Aorta (tissue), 5 donors: ENCODE measurements at regions not wholly inside any gene's neighbourhood (a gene's known extent, or its start where the extent isn't known, plus 50 kb on each side); places are given as distances from the start of the nearest gene placed in this dataset.
A peak's percentile ranks its signal among the peaks of the same experiment; 100 is the strongest.
"Not testable (repeated sequence)": the region's sequence is repeated elsewhere in the genome, so short reads cannot be mapped to it uniquely, and the experiment has no call there.

Experiments used
- ATAC-seq: fragments of 200-7000 bp; cut with Tn5 transposase; one replicate; pipeline ENCODE4 v1.9.1; 2022; ENCODE audit warnings: moderate library complexity; ENCODE audit not compliant: low FRiP score
- DNase-seq, 2 donors: peaks; one replicate each; pipeline ENCODE4 v3.0.0-alpha.2; 2020
- H3K27ac ChIP-seq, 2 donors: one replicate each; pipeline ENCODE4 v1.5.1; 2013; ENCODE audit warnings: low read length in 2 of 2, mild to moderate bottlenecking in 2 of 2, moderate library complexity in 2 of 2, control low read depth in 1 of 2, inconsistent platforms in 1 of 2, low read depth in 1 of 2
- H3K27me3 ChIP-seq, 2 donors: one replicate each; pipeline ENCODE4 v1.6.1; 2013; ENCODE audit warnings: control low read depth in 1 of 2, low read length in 1 of 2, mild to moderate bottlenecking in 1 of 2, moderate library complexity in 1 of 2; ENCODE audit not compliant: insufficient read depth in 2 of 2, control insufficient read depth in 1 of 2
- H3K36me3 ChIP-seq, 2 donors: one replicate each; pipeline ENCODE4 v1.6.1; 2013; ENCODE audit warnings: control low read depth in 1 of 2, low read length in 1 of 2, mild to moderate bottlenecking in 1 of 2; ENCODE audit not compliant: insufficient read depth in 2 of 2, control insufficient read depth in 1 of 2
- H3K4me1 ChIP-seq, 2 donors: one replicate each; pipeline ENCODE4 v1.6.1; 2013; ENCODE audit warnings: low read length in 2 of 2, control low read depth in 1 of 2, mild to moderate bottlenecking in 1 of 2, moderate library complexity in 1 of 2; ENCODE audit not compliant: insufficient read depth in 2 of 2, control insufficient read depth in 1 of 2
- H3K4me3 ChIP-seq, 2 donors: one replicate each; pipeline ENCODE4 v1.5.1; 2013; ENCODE audit warnings: low read length in 2 of 2, control low read depth in 1 of 2, mild to moderate bottlenecking in 1 of 2
- H3K9me3 ChIP-seq: one replicate; pipeline ENCODE4 v1.6.1; 2013; ENCODE audit warnings: mild to moderate bottlenecking, low read length; ENCODE audit not compliant: control insufficient read depth
- WGBS, 2 donors: extraction: QIAGEN DNeasy Blood & Tissue Kit; methylation state at CpG; one replicate each; pipeline ENCODE4 v1.1.7; 2013; 5-methylcytosine and 5-hydroxymethylcytosine counted together
- intact Hi-C, 2 donors: fragments of 100-400 bp; cut with DNase I; formaldehyde crosslinking; loops; one replicate each; pipeline versions ENCODE4 v1.14.2 to v1.15.0; 2022
- donor health status: healthy with polysubstance abuse.
- donor health status: Bipolar disorder and iron deficiency.
- donor health status: DM: no; HTN: no; CAD: no.
- donor health status: DM: no; HTN: no; CAD: no.
- donor health status: DM: yes; HTN: yes; CAD: no.

DNA sequence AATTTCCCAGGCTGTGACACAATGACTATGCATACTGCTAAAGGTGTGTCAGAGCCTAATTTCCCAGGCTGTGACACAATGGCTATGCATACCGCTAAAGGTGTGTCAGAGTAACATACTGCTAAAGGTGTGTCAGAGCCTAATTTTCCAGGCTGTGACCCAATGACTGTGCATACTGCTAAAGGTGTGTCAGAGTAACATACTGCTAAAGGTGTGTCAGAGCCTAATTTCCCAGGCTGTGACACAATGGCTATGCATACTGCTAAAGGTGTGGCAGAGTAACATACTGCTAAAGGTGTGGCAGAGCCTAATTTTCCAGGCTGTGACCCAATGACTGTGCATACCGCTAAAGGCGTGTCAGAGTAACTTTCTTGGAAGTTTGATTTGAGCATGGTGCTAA lies 132.9 kb downstream of the BOD1 start:
- DNase-seq, H3K4me1 ChIP-seq, H3K9me3 ChIP-seq, H3K27ac ChIP-seq, H3K36me3 ChIP-seq, H3K4me3 ChIP-seq, intact Hi-C loops, ATAC-seq, H3K27me3 ChIP-seq: not testable (repeated sequence)
- 81% methylated on average over 3 of the region's 3 CpGs for WGBS, 2 donors

DNA sequence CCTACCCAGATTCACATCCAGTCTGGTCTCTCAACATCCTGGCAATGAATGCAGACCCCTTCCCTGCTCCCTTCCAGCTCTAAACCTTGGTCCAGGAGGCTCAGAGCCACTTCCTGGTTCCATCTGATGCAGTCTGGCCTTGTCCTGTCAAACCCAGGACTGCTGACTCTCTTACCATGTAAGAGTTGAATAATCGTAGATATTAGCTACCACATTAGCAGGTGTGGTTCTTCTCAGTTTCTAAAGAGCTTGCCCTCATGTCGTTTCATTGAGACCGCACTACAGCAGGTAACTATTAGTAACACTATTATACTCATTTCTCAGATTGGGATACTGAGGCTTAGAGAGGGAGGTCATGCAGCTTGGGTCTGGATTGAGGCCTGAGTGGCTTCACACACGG lies 133.3 kb downstream of the BOD1 start:
- 97 to 98% methylated on average over 4 of the region's 4 CpGs for WGBS, 2 donors
- H3K4me1 ChIP-seq: no peaks in the 10 kb centered on the region
- DNase-seq: no peak
- H3K27me3 ChIP-seq: no peaks in the 10 kb centered on the region
- H3K4me3 ChIP-seq: no peak overlapping the region
- no peak overlapping the region for H3K27ac ChIP-seq
- intact Hi-C loops: no loop called here
- no peaks in the 10 kb centered on the region for H3K36me3 ChIP-seq
- no peak for ATAC-seq
- H3K9me3 ChIP-seq: no peaks in the 10 kb centered on the region

DNA sequence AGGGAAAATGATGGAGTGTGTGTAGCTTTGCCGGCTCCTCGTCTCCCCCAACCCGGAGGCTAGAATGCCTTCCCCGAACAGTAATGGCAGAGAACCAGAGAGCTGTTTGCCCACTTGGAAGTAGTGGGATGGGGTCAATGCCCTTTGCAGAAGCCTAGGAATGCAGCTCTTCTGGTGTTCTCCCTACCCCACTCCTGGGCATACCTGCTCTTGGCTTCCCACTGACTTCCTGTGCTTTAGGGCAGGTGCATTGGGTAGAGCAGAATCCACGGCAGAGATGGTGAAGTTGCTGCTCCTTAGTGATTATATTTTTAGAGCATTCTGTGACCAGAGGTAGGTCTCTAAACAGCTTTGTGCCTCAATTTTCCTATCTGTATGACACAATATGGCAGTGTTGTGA lies 134.6 kb downstream of the BOD1 start:
- Histone ChIP-seq H3K27me3 (no peaks in the 10 kb centered on the region), H3K4me1 (no peaks in the 10 kb centered on the region), H3K4me3 (no peak overlapping the region), H3K36me3 (no peaks in the 10 kb centered on the region), H3K27ac (no peak overlapping the region), H3K9me3 (no peaks in the 10 kb centered on the region)
- DNase-seq (no peak), ATAC-seq (no peak)
- intact Hi-C loops: no loop called here
- WGBS, 2 donors: 73 to 75% methylated on average over 5 of the region's 5 CpGs

DNA sequence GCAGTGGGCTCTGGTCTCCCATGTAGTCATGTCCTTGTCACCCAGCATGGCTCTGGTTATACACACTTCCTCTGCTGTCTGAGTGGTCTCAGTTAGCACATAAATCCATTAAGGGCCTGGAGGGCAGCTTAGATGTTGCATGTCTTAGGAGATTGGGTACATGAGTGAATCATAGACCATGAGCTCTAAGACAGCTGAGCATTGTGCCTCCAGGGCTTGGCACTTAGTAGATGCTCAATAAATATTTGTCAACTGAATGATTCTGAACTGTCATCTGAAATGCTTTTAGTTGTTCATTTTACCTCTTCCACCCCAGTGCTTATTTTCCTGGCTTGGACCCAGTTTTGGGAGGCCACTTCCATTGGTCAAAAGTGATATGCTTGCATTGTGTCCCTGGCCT lies 135.6 kb downstream of the BOD1 start:
- Histone ChIP-seq H3K4me1 (no peaks in the 10 kb centered on the region), H3K27ac (no peak overlapping the region), H3K36me3 (no peaks in the 10 kb centered on the region), H3K27me3 (no peaks in the 10 kb centered on the region), H3K4me3 (no peak overlapping the region), H3K9me3 (no peaks in the 10 kb centered on the region)
- ATAC-seq (no peak), DNase-seq (no peak)
- intact Hi-C loops: no loop called here

DNA sequence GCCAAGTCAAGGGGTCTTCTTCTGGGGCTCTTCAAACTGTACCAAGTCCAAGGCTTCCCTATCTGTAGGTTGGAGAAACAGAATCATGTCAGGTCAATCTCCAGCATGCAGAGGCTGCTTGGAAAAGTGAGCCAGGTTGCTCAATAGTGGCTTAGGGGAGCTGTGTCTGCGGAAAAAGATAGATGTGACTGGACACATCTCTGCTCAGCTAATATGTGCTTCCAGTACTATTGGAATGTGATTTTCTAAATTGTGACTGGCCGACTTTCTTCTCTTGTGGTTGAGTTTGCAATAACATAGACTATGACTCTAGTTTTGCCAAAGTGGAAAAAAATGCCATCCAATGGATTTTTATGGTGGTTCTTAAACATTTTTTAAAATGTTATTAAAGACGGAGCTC lies 136.7 kb downstream of the BOD1 start:
- intact Hi-C loops: no loop called here
- Histone ChIP-seq H3K4me3 (no peak overlapping the region), H3K9me3 (no peaks in the 10 kb centered on the region), H3K4me1 (no peaks in the 10 kb centered on the region), H3K27ac (no peak overlapping the region), H3K36me3 (no peaks in the 10 kb centered on the region), H3K27me3 (no peaks in the 10 kb centered on the region)
- DNase-seq (no peak), ATAC-seq (no peak)
- 65 to 76% methylated on average over 3 of the region's 3 CpGs for WGBS, 2 donors

DNA sequence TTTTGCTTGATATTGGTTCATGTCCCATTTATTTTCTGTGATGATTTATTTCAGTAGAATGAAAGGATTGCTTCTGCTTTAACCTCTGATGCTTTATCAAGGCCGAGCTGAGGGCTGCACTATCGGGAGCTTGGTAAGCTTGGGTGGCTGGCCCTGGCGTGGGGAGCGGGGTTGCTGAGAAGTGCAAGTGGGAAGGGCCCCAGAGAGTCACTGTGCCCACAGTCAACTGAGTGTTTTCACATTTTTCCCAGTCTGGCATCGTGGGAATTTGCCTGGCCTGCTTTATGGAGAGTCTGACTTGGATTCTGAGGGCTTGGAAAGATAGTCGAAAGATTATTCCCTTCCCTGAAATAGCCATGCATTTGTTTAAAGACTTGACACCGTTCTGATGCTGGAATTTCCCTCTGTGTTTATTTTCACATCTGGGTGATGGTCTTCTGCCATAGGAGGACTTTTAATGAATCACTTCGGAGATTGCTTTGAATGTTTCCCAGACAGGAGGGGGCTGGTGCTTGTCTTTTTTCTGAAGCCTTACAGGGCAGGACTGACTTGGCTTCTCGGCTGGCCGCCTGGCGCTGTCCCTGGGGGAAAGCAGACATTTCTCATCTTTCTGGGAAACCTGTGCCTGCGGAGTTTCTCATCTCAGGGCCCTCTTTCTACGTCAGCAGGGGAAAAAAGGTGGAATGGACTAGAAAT lies 139.0 kb downstream of the BOD1 start:
- ATAC-seq (peak; percentile 62), DNase-seq (peak in 1 of 2 donors; percentile 64)
- H3K27ac ChIP-seq: peak overlapping the region in 1 of 2 donors; percentile 74
- no peaks in the 10 kb centered on the region for H3K27me3 ChIP-seq
- peaks cover 0 to 5% of the 10 kb centered on the region in 2 donors for H3K4me1 ChIP-seq
- intact Hi-C loops: no loop called here
- H3K4me3 ChIP-seq: no peak overlapping the region
- 3 to 6% methylated on average over 13 of the region's 13 CpGs for WGBS, 2 donors
- no peaks in the 10 kb centered on the region for H3K9me3 ChIP-seq
- H3K36me3 ChIP-seq: no peaks in the 10 kb centered on the region

DNA sequence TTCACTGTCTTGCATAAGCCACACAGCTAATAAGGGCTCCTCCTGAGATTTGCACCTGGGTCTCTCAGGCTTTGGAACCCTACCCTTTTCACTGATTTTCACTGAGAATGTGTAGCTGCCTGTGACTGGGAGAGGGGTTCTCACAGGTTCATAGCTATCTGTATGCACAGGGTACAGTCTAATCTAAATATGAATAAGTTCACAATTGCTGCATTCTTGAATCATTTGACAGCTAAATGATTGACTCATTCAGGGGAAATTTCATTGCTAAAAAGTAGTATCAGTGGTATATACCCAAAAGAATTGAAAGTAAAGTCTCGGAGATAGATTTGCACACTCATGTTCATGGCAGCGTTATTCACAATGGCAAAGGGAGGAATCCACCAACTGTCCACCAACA lies 140.7 kb downstream of the BOD1 start:
- H3K4me1 ChIP-seq: peaks cover 0 to 5% of the 10 kb centered on the region in 2 donors
- ATAC-seq (no peak), DNase-seq (no peak)
- intact Hi-C loops: no loop called here
- no peaks in the 10 kb centered on the region for H3K36me3 ChIP-seq
- H3K4me3 ChIP-seq: no peak overlapping the region
- H3K27ac ChIP-seq: no peak overlapping the region
- 96 to 98% methylated on average over 2 of the region's 2 CpGs for WGBS, 2 donors
- H3K27me3 ChIP-seq: no peaks in the 10 kb centered on the region
- no peaks in the 10 kb centered on the region for H3K9me3 ChIP-seq

DNA sequence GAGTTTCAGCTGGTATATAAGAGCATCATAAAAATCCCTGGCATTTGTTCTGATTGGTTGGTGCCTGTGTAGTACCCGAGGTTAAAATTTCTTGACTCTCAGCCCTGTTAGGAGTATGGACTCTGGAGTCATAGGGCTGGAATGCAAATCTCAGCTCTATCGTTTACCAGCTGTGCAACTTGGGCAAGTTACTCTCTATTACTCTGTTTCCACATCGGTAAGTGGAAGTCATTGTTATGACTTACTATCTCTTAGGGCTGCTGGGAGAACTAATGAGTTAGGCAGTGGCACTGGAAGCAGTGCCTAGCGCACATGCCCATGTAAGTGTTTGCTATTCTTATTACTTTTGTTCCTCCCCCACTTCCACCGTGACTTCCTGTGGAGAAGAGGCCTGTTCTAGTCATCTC lies 141.6 kb downstream of the BOD1 start:
- no peak for DNase-seq
- no peaks in the 10 kb centered on the region for H3K27me3 ChIP-seq
- H3K27ac ChIP-seq: peak overlapping the region in 1 of 2 donors; percentile 42
- no peak overlapping the region for H3K4me3 ChIP-seq
- H3K9me3 ChIP-seq: no peaks in the 10 kb centered on the region
- H3K4me1 ChIP-seq: peaks cover 0 to 5% of the 10 kb centered on the region in 2 donors
- WGBS, 2 donors: 20% methylated on average over 5 of the region's 5 CpGs
- no peak for ATAC-seq
- H3K36me3 ChIP-seq: no peaks in the 10 kb centered on the region
- intact Hi-C loops: no loop called here

DNA sequence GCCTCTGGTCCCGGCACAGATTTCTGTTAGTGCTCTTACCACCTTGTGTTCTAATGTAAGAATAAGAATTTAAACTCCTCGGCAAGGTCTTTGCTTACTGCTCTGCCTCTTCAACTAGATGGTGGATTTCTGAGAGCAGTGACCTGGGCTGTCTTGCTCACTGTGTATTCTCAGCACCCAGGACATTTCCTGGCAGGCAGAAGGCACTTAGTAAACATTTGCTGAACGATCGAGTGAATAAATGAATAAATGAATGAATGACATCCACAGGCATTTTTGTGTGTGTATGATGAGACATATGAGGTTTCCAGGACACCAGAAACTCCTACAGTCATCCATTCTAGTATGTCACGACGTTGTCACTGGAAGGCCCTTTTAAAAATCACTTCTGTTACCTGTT lies 143.2 kb downstream of the BOD1 start:
- peaks cover 0 to 5% of the 10 kb centered on the region in 2 donors for H3K4me1 ChIP-seq
- intact Hi-C loops: no loop called here
- 38 to 42% methylated on average over 6 of the region's 6 CpGs for WGBS, 2 donors
- H3K4me3 ChIP-seq: no peak overlapping the region
- no peaks in the 10 kb centered on the region for H3K27me3 ChIP-seq
- no peaks in the 10 kb centered on the region for H3K9me3 ChIP-seq
- no peaks in the 10 kb centered on the region for H3K36me3 ChIP-seq
- DNase-seq (no peak), ATAC-seq (no peak)
- peak overlapping the region; percentile 91 to 99 for H3K27ac ChIP-seq
